ENCODE measurements at regions not wholly inside any gene's neighbourhood (a gene's known extent, or its start where the extent isn't known, plus 50 kb on each side); places are given as distances from the start of the nearest gene placed in this dataset.
"Not testable (repeated sequence)": the region's sequence is repeated elsewhere in the genome, so short reads cannot be mapped to it uniquely, and the experiment has no call there.

- no peak overlapping the region for H3K4me3 ChIP-seq (ENCODE audit: low read depth in 1 of 2, low read length in 2 of 2)
- no peaks in the 10 kb centered on the region for H3K4me1 ChIP-seq (ENCODE audit: control insufficient read depth in 1 of 2, insufficient read depth in 2 of 2, low read length in 2 of 2)
- no peaks in the 10 kb centered on the region for H3K36me3 ChIP-seq (ENCODE audit: control insufficient read depth in 1 of 2, insufficient read depth in 2 of 2, low read length in 2 of 2)
- no peaks in the 10 kb centered on the region for H3K9me3 ChIP-seq (ENCODE audit: control insufficient read depth in 1 of 2, low read length in 2 of 2)
- no peaks in the 10 kb centered on the region for H3K27me3 ChIP-seq (ENCODE audit: control insufficient read depth in 1 of 2, insufficient read depth in 2 of 2, low read length in 2 of 2)
- H3K27ac ChIP-seq (ENCODE audit: low read depth, low read length), result no peak overlapping the region
- no peak overlapping the region for H3K9ac ChIP-seq (ENCODE audit: low read depth in 1 of 2, low read length in 2 of 2)
These were observed 217.7 kb upstream of the HAND2 start for GRCh38 chr4:173747537-173748257.

GRCh38 chr4:173746424-173746823, 216.4 kb upstream of the HAND2 start:
- Histone ChIP-seq H3K4me1 (ENCODE audit: control insufficient read depth in 1 of 2, insufficient read depth in 2 of 2, low read length in 2 of 2) (no peaks in the 10 kb centered on the region), H3K27me3 (ENCODE audit: control insufficient read depth in 1 of 2, insufficient read depth in 2 of 2, low read length in 2 of 2) (no peaks in the 10 kb centered on the region), H3K9ac (ENCODE audit: low read depth in 1 of 2, low read length in 2 of 2) (no peak overlapping the region), H3K27ac (ENCODE audit: low read depth, low read length) (no peak overlapping the region), H3K36me3 (ENCODE audit: control insufficient read depth in 1 of 2, insufficient read depth in 2 of 2, low read length in 2 of 2) (no peaks in the 10 kb centered on the region), H3K4me3 (ENCODE audit: low read depth in 1 of 2, low read length in 2 of 2) (no peak overlapping the region), H3K9me3 (ENCODE audit: control insufficient read depth in 1 of 2, low read length in 2 of 2) (no peaks in the 10 kb centered on the region)

- no peak overlapping the region for H3K4me3 ChIP-seq (ENCODE audit: low read depth in 1 of 2, low read length in 2 of 2)
- H3K27me3 ChIP-seq (ENCODE audit: control insufficient read depth in 1 of 2, insufficient read depth in 2 of 2, low read length in 2 of 2), result no peaks in the 10 kb centered on the region
- H3K9ac ChIP-seq (ENCODE audit: low read depth in 1 of 2, low read length in 2 of 2), result no peak overlapping the region
- H3K36me3 ChIP-seq (ENCODE audit: control insufficient read depth in 1 of 2, insufficient read depth in 2 of 2, low read length in 2 of 2), result no peaks in the 10 kb centered on the region
- no peak overlapping the region for H3K27ac ChIP-seq (ENCODE audit: low read depth, low read length)
- no peaks in the 10 kb centered on the region for H3K9me3 ChIP-seq (ENCODE audit: control insufficient read depth in 1 of 2, low read length in 2 of 2)
- H3K4me1 ChIP-seq (ENCODE audit: control insufficient read depth in 1 of 2, insufficient read depth in 2 of 2, low read length in 2 of 2), result no peaks in the 10 kb centered on the region
These were observed 215.7 kb upstream of the HAND2 start for GRCh38 chr4:173745765-173746164.

- no peaks in the 10 kb centered on the region for H3K27me3 ChIP-seq (ENCODE audit: control insufficient read depth in 1 of 2, insufficient read depth in 2 of 2, low read length in 2 of 2)
- H3K27ac ChIP-seq (ENCODE audit: low read depth, low read length), result no peak overlapping the region
- H3K9me3 ChIP-seq (ENCODE audit: control insufficient read depth in 1 of 2, low read length in 2 of 2), result no peaks in the 10 kb centered on the region
- H3K4me1 ChIP-seq (ENCODE audit: control insufficient read depth in 1 of 2, insufficient read depth in 2 of 2, low read length in 2 of 2), result no peaks in the 10 kb centered on the region
- H3K36me3 ChIP-seq (ENCODE audit: control insufficient read depth in 1 of 2, insufficient read depth in 2 of 2, low read length in 2 of 2), result no peaks in the 10 kb centered on the region
- no peak overlapping the region for H3K9ac ChIP-seq (ENCODE audit: low read depth in 1 of 2, low read length in 2 of 2)
- no peak overlapping the region for H3K4me3 ChIP-seq (ENCODE audit: low read depth in 1 of 2, low read length in 2 of 2)
These were observed 206.8 kb upstream of the HAND2 start for GRCh38 chr4:173736840-173737239.

GRCh38 chr4:173735585-173735984, 205.6 kb upstream of the HAND2 start:
- Histone ChIP-seq H3K27me3 (ENCODE audit: control insufficient read depth in 1 of 2, insufficient read depth in 2 of 2, low read length in 2 of 2) (no peaks in the 10 kb centered on the region), H3K36me3 (ENCODE audit: control insufficient read depth in 1 of 2, insufficient read depth in 2 of 2, low read length in 2 of 2) (no peaks in the 10 kb centered on the region), H3K4me3 (ENCODE audit: low read depth in 1 of 2, low read length in 2 of 2) (no peak overlapping the region), H3K4me1 (ENCODE audit: control insufficient read depth in 1 of 2, insufficient read depth in 2 of 2, low read length in 2 of 2) (no peaks in the 10 kb centered on the region), H3K9ac (ENCODE audit: low read depth in 1 of 2, low read length in 2 of 2) (no peak overlapping the region), H3K27ac (ENCODE audit: low read depth, low read length) (no peak overlapping the region), H3K9me3 (ENCODE audit: control insufficient read depth in 1 of 2, low read length in 2 of 2) (no peaks in the 10 kb centered on the region)

- no peak overlapping the region for H3K27ac ChIP-seq (ENCODE audit: low read depth, low read length)
- H3K4me3 ChIP-seq (ENCODE audit: low read depth in 1 of 2, low read length in 2 of 2), result no peak overlapping the region
- H3K4me1 ChIP-seq (ENCODE audit: control insufficient read depth in 1 of 2, insufficient read depth in 2 of 2, low read length in 2 of 2), result no peaks in the 10 kb centered on the region
- no peaks in the 10 kb centered on the region for H3K9me3 ChIP-seq (ENCODE audit: control insufficient read depth in 1 of 2, low read length in 2 of 2)
- no peak overlapping the region for H3K9ac ChIP-seq (ENCODE audit: low read depth in 1 of 2, low read length in 2 of 2)
- H3K36me3 ChIP-seq (ENCODE audit: control insufficient read depth in 1 of 2, insufficient read depth in 2 of 2, low read length in 2 of 2), result no peaks in the 10 kb centered on the region
- no peaks in the 10 kb centered on the region for H3K27me3 ChIP-seq (ENCODE audit: control insufficient read depth in 1 of 2, insufficient read depth in 2 of 2, low read length in 2 of 2)
These were observed 205.0 kb upstream of the HAND2 start for GRCh38 chr4:173735049-173735448.

GRCh38 chr4:173731257-173731656, 201.2 kb upstream of the HAND2 start:
- Histone ChIP-seq H3K4me3 (ENCODE audit: low read depth in 1 of 2, low read length in 2 of 2) (no peak overlapping the region), H3K27me3 (ENCODE audit: control insufficient read depth in 1 of 2, insufficient read depth in 2 of 2, low read length in 2 of 2) (no peaks in the 10 kb centered on the region), H3K9me3 (ENCODE audit: control insufficient read depth in 1 of 2, low read length in 2 of 2) (no peaks in the 10 kb centered on the region), H3K36me3 (ENCODE audit: control insufficient read depth in 1 of 2, insufficient read depth in 2 of 2, low read length in 2 of 2) (no peaks in the 10 kb centered on the region), H3K4me1 (ENCODE audit: control insufficient read depth in 1 of 2, insufficient read depth in 2 of 2, low read length in 2 of 2) (no peaks in the 10 kb centered on the region), H3K9ac (ENCODE audit: low read depth in 1 of 2, low read length in 2 of 2) (no peak overlapping the region), H3K27ac (ENCODE audit: low read depth, low read length) (no peak overlapping the region)

GRCh38 chr4:173722075-173722474, 192.0 kb upstream of the HAND2 start:
- Histone ChIP-seq H3K9ac (ENCODE audit: low read depth in 1 of 2, low read length in 2 of 2) (no peak overlapping the region), H3K27me3 (ENCODE audit: control insufficient read depth in 1 of 2, insufficient read depth in 2 of 2, low read length in 2 of 2) (no peaks in the 10 kb centered on the region), H3K4me3 (ENCODE audit: low read depth in 1 of 2, low read length in 2 of 2) (no peak overlapping the region), H3K27ac (ENCODE audit: low read depth, low read length) (no peak overlapping the region), H3K9me3 (ENCODE audit: control insufficient read depth in 1 of 2, low read length in 2 of 2) (no peaks in the 10 kb centered on the region), H3K36me3 (ENCODE audit: control insufficient read depth in 1 of 2, insufficient read depth in 2 of 2, low read length in 2 of 2) (no peaks in the 10 kb centered on the region), H3K4me1 (ENCODE audit: control insufficient read depth in 1 of 2, insufficient read depth in 2 of 2, low read length in 2 of 2) (no peaks in the 10 kb centered on the region)

GRCh38 chr4:173718504-173718903, 188.5 kb upstream of the HAND2 start:
- H3K27ac ChIP-seq (ENCODE audit: low read depth, low read length); H3K9me3 ChIP-seq (ENCODE audit: control insufficient read depth in 1 of 2, low read length in 2 of 2); H3K4me1 ChIP-seq (ENCODE audit: control insufficient read depth in 1 of 2, insufficient read depth in 2 of 2, low read length in 2 of 2); H3K4me3 ChIP-seq (ENCODE audit: low read depth in 1 of 2, low read length in 2 of 2); H3K36me3 ChIP-seq (ENCODE audit: control insufficient read depth in 1 of 2, insufficient read depth in 2 of 2, low read length in 2 of 2); H3K27me3 ChIP-seq (ENCODE audit: control insufficient read depth in 1 of 2, insufficient read depth in 2 of 2, low read length in 2 of 2); H3K9ac ChIP-seq (ENCODE audit: low read depth in 1 of 2, low read length in 2 of 2): not testable (repeated sequence)

- no peak overlapping the region for H3K9ac ChIP-seq (ENCODE audit: low read depth in 1 of 2, low read length in 2 of 2)
- H3K27me3 ChIP-seq (ENCODE audit: control insufficient read depth in 1 of 2, insufficient read depth in 2 of 2, low read length in 2 of 2), result no peaks in the 10 kb centered on the region
- no peaks in the 10 kb centered on the region for H3K4me1 ChIP-seq (ENCODE audit: control insufficient read depth in 1 of 2, insufficient read depth in 2 of 2, low read length in 2 of 2)
- H3K36me3 ChIP-seq (ENCODE audit: control insufficient read depth in 1 of 2, insufficient read depth in 2 of 2, low read length in 2 of 2), result no peaks in the 10 kb centered on the region
- H3K4me3 ChIP-seq (ENCODE audit: low read depth in 1 of 2, low read length in 2 of 2), result no peak overlapping the region
- H3K27ac ChIP-seq (ENCODE audit: low read depth, low read length), result no peak overlapping the region
- no peaks in the 10 kb centered on the region for H3K9me3 ChIP-seq (ENCODE audit: control insufficient read depth in 1 of 2, low read length in 2 of 2)
These were observed 187.6 kb upstream of the HAND2 start for GRCh38 chr4:173717581-173717980.

- no peaks in the 10 kb centered on the region for H3K36me3 ChIP-seq (ENCODE audit: control insufficient read depth in 1 of 2, insufficient read depth in 2 of 2, low read length in 2 of 2)
- no peaks in the 10 kb centered on the region for H3K4me1 ChIP-seq (ENCODE audit: control insufficient read depth in 1 of 2, insufficient read depth in 2 of 2, low read length in 2 of 2)
- H3K4me3 ChIP-seq (ENCODE audit: low read depth in 1 of 2, low read length in 2 of 2), result no peak overlapping the region
- no peak overlapping the region for H3K27ac ChIP-seq (ENCODE audit: low read depth, low read length)
- no peak overlapping the region for H3K9ac ChIP-seq (ENCODE audit: low read depth in 1 of 2, low read length in 2 of 2)
- no peaks in the 10 kb centered on the region for H3K9me3 ChIP-seq (ENCODE audit: control insufficient read depth in 1 of 2, low read length in 2 of 2)
- H3K27me3 ChIP-seq (ENCODE audit: control insufficient read depth in 1 of 2, insufficient read depth in 2 of 2, low read length in 2 of 2), result no peaks in the 10 kb centered on the region
These were observed 184.4 kb upstream of the HAND2 start for GRCh38 chr4:173714456-173714855.

Measured in duodenal mucosa (tissue), 2 donors.